ENCODE measurements at regions not wholly inside any gene's neighbourhood (a gene's known extent, or its start where the extent isn't known, plus 50 kb on each side); places are given as distances from the start of the nearest gene placed in this dataset.

DNA sequence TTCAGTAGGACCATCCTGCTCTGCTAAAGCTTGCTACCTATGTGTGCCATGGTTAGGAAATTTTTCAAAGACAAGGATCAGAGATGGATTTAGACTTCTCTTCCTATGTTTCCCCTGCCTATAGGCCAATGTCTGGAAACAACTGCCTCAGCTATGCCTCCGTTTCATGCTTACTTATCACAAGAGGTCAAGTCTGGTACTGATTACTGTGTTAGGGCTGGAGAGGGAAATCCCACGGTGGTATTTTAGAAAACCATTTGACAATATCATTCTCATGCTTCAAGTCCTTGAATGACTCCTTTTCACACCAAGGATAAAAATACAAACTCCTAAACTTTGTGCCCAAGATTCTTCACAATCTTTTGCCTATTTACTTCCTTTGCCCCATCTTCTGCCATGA lies 484.3 kb downstream of the DHX35 start:
- no peak for DNase-seq (ENCODE audit: low spot score)

GRCh38 chr20:39445095-39445494 lies 483.0 kb downstream of the DHX35 start:
- no peak for DNase-seq (ENCODE audit: low spot score)

DNA sequence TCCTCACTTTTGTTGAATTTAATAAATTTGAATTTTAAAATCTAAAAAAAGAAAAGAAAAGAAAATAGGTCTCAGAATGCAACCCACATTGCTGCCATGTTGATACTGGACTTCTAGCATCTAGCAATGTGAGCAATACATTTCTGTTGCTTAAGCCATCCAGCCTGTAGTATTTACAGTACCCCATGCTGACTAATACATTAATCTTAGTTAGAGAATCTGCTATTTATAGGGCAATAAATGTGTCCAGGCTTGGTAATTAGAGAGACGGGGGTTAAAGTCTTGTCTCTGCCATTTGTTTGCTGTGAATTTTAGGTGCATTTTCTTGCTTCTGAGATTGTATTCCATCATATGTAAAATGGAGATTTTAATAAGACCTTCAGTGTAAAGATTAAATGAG lies 471.3 kb downstream of the DHX35 start:
- DNase-seq (ENCODE audit: low spot score) = no peak

GRCh38 chr20:39431091-39431880 lies 469.1 kb downstream of the DHX35 start:
- no peak for DNase-seq (ENCODE audit: low spot score)

DNA sequence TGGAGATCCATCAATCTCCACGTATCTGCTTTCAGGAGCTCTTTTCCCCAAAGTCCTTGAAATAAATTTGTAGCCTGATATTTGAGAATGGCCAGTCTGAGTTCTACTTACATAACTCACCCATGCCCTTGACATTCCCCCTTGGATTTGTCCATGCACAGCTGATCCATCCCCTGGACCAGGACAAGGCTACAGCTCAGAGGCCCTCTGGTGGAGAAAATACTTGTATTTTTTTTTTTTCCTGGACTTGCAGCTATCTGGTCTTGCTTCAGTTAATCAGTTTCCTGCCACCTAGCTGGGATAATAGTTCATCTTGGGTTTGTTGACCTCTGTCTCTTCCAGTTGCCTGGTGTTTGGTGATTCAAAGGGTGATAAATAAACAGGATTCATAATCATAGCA lies 467.6 kb downstream of the DHX35 start:
- DNase-seq (ENCODE audit: low spot score) = no peak

DNA sequence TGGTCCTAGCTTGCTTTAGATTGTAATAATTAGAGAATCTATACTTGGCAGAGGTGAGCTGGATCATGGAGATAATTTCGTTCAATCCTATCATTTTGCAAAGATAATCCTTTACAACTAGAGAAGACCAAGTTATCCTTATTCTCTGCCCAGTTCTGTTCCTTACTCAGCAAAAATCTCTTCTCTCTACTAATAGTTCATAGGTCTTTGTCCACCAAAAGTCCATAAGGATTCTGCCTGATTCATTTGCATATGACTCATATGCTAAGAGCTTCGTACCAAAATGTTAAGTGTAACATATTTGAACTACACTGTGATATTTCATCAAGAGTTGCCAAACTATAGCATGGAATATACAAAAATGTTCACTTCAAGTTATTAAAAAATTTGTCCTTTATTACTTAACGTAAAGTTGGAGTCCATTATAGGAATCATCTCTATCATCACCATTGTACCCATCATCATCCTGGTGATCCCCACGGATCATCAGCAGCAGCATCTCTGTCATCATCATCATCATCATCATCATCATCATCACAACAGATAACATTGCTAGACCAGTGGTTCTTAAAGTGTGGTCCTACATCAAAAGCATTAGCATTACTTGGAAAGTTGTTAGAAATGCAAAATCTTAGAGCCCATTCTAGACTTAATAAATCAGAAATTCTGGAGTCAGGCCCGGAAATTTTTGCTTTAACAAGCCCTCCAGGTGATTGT lies 463.0 kb downstream of the DHX35 start:
- DNase-seq (ENCODE audit: low spot score) = no peak

- no peak for DNase-seq (ENCODE audit: low spot score)
These were observed 459.5 kb downstream of the DHX35 start for GRCh38 chr20:39421571-39422105.

DNA sequence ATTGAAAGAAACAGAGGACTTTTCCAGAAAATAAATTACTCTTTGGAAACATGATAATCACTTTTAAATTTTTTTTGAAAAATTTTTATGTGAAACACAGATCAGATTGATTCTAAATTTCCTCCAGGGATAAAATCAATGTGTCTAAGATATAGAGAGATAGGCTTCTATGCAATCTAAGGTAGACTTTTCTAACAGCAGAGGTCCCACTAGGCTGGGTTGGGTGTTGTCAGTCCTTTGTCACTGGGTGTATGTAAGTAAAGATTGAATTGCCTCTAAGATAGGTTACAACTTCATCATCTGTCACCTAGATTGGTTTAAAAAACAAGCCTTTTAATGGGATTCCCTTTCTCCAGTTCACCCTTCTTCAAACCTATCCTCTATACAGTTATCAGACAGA lies 449.9 kb downstream of the DHX35 start:
- no peak for DNase-seq (ENCODE audit: low spot score)

DNA sequence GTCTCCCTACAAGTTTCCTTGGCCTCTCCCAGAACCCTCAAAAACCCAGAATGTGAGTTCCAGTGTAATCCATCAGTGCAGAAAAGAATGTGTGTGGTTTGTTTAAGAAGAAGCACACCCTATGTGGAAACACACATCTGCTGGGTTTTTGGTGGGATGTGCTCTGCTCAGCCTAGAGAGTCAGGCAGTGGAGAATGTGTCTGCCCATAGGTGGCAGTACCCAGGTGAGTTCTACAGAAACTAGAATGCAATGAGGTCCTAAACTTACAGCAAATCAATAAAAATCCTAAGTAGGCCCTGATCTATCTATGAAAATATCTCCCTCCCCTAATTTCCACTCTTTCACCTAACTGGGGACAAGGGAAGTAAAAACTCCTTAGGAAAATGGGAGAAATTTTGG lies 437.3 kb downstream of the DHX35 start:
- DNase-seq (ENCODE audit: low spot score) = no peak

DNA sequence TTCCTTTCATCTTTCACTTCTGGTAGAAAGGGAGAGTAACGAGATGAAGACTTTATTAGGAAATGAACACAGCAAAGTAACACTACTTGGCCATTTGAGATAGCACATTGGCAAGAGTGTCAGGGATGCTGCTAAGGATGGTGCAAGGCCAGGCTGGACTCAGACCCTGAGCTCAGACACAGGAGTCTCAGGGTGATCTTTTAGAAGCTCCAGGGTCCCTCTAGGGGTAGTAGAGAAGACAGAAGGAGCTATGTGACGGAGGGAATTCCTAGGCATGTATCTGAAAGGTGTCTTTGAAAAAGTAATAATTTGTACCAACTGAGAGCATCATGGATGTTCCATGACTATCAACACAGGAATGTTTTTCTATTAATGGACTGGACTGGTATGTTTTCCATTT lies 436.5 kb downstream of the DHX35 start:
- no peak for DNase-seq (ENCODE audit: low spot score)

- no peak for DNase-seq (ENCODE audit: low spot score)
These were observed 435.5 kb downstream of the DHX35 start for GRCh38 chr20:39397646-39398045.

GRCh38 chr20:39395478-39396291 lies 433.5 kb downstream of the DHX35 start:
- no peak for DNase-seq (ENCODE audit: low spot score)

GRCh38 chr20:39394461-39394860 lies 432.3 kb downstream of the DHX35 start:
- DNase-seq (ENCODE audit: low spot score) = no peak

DNA sequence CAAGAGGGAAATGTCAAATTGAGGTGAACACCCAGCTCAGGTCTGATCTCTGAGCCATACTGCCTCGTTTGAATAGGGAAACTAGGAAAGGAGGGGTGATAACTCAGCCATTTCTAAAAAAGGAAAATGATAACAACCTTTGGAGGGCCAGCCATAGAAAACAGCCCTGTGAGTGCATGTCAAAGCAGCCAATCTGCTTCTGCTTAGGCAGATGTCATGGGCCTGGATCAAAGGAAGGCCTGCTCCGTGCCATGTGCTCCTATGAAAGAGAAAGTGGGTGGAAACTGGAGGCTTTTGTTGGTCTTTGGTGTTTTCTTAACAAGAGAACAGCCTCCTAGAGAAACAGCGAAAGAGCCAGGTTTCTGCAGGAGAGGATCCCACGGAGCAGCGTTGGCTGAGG lies 428.0 kb downstream of the DHX35 start:
- no peak for DNase-seq (ENCODE audit: low spot score)

DNA sequence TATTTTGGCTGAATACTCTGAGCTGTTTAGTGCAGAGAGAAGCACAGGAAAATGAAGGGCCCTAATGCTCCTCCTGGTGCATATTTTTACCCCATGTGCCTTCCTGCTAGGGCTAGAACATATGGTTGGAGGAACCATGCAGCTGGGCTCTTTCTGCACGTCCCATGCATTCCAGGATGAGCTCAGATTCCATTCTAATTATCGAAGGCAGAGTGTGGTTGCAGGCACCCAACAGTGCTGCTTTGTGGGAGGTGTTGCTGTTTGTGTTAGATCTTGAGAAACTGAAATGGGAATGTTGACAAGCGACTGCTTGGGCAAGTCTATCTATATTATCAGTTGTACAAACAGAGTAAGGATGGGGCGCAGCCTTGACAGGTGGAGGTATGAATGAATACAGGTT lies 419.5 kb downstream of the DHX35 start:
- no peak for DNase-seq (ENCODE audit: low spot score)

GRCh38 chr20:39378776-39379175 lies 416.6 kb downstream of the DHX35 start:
- no peak for DNase-seq (ENCODE audit: low spot score)

GRCh38 chr20:39376788-39377187 lies 414.6 kb downstream of the DHX35 start:
- no peak for DNase-seq (ENCODE audit: low spot score)

GRCh38 chr20:39364320-39364719 lies 402.2 kb downstream of the DHX35 start:
- no peak for DNase-seq (ENCODE audit: low spot score)

DNA sequence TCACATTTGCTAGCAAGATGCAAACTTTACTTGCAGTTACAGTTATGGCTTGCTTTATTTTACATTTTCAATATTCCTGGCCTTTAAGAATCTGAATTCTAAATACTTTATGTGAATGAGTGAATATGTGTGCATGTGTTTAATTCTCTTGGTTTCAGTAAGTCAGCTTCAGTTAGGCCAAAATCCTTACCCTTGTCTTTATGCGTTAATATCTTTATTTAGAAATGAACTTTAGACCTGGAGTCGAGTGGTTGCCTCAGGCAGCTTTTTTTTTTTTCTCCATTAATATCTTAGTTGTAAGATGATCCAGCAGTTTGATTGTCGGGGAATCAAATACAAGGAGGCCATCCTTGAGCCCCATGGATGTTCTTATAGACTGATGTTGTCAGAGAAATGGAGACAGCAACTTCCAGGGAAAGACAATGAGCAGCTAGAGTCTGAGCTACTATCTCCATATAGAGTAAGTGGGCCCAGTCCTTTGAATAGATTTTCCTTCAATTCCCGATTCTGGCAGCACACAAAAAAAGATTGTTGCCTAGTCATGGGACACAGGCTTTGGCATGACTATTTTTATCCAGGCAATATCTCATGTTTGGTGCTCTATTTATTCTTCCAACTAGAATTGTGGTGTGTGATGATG lies 398.0 kb downstream of the DHX35 start:
- DNase-seq (ENCODE audit: low spot score) = no peak

- no peak for DNase-seq (ENCODE audit: low spot score)
These were observed 395.9 kb downstream of the DHX35 start for GRCh38 chr20:39358052-39358451.

DNA sequence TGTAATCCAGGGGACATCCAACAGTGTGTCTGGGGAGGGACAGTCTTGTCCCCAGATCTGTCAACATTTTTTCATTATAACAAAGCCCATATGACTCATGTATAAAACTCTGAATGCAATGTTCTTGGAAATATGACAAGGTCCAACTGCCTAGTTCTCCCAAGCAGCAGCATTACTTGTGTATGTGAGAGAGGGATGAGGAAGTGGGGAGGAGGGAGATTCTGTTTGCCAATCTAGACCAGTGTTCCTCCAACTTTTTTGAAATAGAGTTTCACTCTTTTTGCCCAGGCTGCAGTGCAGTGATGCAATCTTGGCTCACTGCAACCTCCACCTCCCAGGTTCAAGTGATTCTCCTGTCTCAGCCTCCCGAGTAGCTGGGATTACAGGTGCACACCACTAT lies 394.8 kb downstream of the DHX35 start:
- DNase-seq (ENCODE audit: low spot score) = no peak

Measured in mesenteric fat pad (tissue), 1 donor.